Hematopoietic multipotent progenitor cell treated with erythropoietin and hydrocortisone succinate and interleukin-3 and kit ligand, for 4 days (in vitro differentiated cells): ENCODE measurements at regions not wholly inside any gene's neighbourhood (a gene's known extent, or its start where the extent isn't known, plus 50 kb on each side); places are given as distances from the start of the nearest gene placed in this dataset.
"Not testable (repeated sequence)": the region's sequence is repeated elsewhere in the genome, so short reads cannot be mapped to it uniquely, and the experiment has no call there.

ENCODE experiments used
- DNase-seq: peaks from one replicate; pipeline ENCODE4 v3.0.0-alpha.2; 2015

- DNase-seq = no peak
Measured at GRCh38 chr5:13214182-13214581, 730.3 kb downstream of the DNAH5 start.

DNA sequence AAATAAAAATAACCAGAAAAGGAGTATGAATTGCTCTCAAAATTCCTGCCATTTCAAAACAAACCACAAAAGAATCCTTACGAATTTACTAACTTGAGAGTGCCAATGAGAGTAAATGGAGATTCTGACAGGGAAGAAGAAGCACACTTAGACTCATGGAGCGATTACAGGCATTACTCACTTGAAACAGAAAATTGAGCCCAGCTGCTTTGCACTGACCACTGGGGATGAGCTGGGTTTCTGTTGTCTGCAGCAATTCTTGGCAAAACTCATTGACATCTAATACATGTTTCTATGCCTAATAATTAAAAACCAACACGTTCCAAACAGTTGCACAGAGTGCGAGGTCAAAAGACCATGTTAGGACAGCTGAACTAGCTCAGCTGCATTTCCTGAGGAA, 731.6 kb downstream of the DNAH5 start:
- no peak for DNase-seq

- no peak for DNase-seq
Measured at GRCh38 chr5:13211064-13211463, 733.4 kb downstream of the DNAH5 start.

DNA sequence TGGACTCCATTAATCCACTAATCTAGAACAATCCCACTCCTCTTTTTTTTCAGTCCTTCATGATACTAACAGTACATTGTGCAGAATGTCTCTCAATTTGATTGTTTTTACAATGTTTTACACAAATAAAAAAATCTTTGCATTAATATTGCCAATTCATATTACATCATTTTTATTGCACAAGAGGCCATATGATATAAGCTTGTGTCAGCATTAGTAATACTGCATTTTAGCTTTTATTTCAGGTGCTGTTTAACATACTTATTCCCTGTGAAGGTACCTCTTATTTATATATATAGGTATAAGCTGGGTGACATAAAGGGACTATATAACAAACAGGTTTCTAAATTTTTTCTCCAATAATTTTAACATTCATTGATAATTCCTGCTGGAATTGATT, 737.4 kb downstream of the DNAH5 start:
- no peak for DNase-seq

DNA sequence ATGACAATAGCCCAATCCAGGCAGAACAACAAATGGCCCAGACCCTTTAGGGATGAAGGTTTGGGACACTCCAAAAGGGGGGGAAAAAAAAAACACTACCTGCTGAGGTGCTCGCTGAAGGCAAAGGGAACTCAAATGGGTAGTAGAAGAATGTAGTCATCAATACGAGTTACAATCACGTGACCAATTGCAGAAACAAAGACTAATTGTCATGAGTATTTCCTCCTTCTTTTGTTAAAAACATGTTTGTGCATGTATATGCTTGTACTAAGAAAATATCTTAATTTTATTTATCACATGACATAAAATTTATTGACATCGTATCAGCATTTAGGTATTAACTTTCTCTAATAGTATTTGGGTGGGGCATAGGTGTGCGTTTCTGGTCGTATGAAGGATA, 743.5 kb downstream of the DNAH5 start:
- no peak for DNase-seq

DNA sequence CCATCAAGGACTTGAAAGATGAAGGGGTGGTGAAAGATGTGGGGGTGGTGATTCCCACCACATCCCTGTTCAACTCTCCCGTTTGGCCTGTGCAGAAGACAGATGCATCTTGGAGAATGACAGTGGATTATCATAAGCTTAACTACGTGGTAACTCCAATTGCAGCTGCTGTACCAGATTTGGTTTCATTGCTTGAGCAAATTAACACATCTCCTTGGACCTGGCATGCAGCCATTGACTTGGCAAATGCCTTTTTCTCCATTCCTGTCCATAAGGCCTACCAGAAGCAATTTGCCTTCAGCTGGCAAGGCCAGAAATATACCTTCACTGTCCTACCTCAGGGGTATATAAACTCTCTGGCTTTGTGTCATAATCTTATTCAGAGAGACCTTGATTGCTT, 746.3 kb downstream of the DNAH5 start:
- DNase-seq = not testable (repeated sequence)

- DNase-seq = no peak
Measured at GRCh38 chr5:13189532-13189931, 755.0 kb downstream of the DNAH5 start.

DNA sequence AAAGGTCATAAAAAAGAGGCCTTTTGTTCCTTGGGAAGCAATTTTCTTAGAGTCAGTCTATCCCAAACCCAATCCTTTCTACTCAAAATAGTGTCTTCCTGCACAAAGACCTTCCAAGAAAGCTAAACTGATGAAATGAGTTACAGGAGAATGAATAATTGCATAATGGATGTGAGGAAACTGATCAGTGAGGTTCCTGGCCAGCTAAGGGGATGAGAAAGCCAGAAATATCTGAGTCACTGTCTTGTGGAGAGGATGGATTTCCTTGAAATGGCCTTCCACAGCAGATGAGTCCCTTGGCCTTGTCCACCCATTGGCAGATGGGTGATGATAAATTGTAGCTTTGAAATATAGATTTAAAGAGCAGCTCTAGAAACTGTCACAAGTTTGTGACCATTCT, 756.1 kb downstream of the DNAH5 start:
- no peak for DNase-seq

GRCh38 chr5:13187186-13187585, 757.3 kb downstream of the DNAH5 start:
- DNase-seq = no peak

DNA sequence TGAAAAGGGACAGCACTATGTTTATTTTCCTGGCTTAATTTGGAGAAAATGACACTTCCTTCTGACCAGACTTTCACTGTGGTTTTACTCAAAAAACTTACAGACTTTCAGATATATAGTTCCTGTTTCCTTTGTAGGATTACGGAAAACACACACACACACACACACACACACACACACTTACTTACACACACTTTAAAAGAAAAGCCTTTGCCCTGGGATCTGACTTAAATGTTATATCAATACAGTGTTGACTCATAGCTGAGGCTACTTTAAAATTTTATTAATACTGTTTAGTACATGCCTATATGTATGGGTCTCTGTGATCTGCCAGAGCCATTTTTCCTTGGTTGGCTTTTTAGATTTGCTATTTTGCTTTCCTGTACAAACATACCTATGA, 758.3 kb downstream of the DNAH5 start:
- peak; percentile 59 for DNase-seq

GRCh38 chr5:13179407-13180087, 764.9 kb downstream of the DNAH5 start:
- DNase-seq = no peak

- no peak for DNase-seq
Measured at GRCh38 chr5:13143630-13144029, 800.9 kb downstream of the DNAH5 start.

DNA sequence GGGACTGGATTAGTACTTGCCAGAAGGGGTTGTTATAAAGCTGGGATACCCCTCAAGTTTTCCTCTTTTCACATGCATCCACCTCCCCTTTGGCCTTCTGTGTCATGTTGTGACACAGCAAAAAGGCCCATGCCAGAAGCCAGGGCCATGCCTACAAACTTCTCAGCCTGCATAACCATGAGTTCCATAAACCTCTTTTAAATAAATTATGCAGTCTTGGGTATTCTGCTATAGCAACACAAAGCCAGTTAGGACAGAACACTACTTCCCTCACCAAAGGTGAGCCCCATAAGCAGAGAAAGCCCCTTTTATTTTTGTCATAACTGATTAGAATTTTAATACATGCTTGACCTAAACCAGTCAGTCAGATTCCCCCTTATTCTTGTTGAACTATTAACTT, 801.3 kb downstream of the DNAH5 start:
- no peak for DNase-seq

- DNase-seq = no peak
Measured at GRCh38 chr5:13133951-13134350, 810.5 kb downstream of the DNAH5 start.

- DNase-seq = no peak
Measured at GRCh38 chr5:13115476-13115875, 829.0 kb downstream of the DNAH5 start.

GRCh38 chr5:13108265-13108664, 836.2 kb downstream of the DNAH5 start:
- no peak for DNase-seq

DNA sequence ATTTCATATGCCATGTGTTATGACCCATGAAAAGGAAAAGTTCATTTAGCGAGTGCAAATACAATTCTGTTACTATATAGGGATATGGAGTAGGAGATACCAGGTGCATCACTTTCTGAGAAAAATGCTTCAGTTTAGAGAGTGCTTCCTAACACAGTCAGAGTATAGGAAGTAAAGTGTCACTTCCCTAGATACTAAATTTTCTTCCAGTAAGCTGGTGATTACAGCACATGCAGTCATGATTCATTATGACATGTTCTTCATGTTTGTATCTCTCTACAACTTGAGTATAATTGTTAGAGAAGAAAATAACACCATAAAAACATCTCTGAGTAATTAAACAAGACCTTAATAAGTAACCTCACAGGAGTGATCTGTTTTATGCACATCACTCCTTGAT, 837.0 kb downstream of the DNAH5 start:
- no peak for DNase-seq

DNA sequence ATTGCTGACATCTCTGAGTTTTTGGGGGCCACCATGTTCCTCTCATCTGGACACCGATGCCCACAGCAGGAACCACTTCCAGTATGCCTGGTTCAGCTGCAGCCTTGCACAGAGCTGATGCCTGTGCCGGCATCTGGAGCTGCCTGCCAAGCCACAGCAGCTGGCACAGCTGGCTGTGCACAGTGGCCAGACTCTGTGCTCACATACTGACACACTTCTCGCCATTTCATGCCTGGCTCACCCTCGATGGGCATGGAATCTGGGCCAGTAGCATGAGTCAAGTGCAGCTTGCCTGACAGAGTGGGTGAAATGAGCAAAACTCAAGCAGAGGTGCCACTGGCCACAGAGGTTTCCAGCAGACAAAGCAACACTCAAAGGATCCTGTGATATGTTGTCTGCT, 863.4 kb downstream of the DNAH5 start:
- DNase-seq = no peak

DNA sequence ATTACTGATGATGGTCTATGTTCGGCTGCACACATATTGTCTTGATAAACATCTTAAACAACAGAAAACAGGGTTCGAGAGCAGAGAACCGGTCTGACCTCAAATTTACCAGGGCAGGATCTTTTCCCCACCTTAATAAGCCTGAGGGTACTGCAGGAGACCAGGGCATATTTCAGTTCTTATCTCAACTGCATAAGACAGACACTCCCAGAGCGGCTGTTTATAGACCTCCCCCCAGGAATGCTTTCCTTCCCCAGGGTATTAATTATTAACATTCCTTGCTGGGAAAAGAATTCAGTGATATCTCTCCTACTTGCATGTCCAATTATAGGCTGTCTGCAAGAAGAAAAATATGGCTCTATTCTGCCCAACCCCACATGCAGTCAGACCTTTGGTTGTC, 871.6 kb downstream of the DNAH5 start:
- DNase-seq = not testable (repeated sequence)

- DNase-seq = no peak
Measured at GRCh38 chr5:13063088-13063487, 881.4 kb downstream of the DNAH5 start.

GRCh38 chr5:13045897-13046551, 898.5 kb downstream of the DNAH5 start:
- DNase-seq = no peak

DNA sequence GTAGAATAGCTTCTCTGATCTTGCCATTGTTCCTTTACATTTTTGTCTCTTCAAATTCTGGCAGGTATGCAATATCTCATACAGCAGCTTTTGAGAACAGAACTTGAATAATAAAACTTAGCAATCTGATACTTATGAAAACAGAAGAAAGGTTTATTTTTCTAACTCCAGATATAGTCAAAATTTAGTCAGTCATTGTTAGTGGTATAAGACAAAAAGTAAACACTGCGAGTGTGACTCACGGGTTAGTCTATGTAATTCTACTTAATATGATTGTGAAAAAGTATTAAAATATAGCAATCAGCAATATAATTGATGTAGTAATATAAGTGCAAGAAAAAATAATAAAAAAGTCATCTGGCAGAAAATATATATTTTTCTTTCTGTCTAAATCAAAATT, 910.4 kb downstream of the DNAH5 start:
- DNase-seq = no peak

DNA sequence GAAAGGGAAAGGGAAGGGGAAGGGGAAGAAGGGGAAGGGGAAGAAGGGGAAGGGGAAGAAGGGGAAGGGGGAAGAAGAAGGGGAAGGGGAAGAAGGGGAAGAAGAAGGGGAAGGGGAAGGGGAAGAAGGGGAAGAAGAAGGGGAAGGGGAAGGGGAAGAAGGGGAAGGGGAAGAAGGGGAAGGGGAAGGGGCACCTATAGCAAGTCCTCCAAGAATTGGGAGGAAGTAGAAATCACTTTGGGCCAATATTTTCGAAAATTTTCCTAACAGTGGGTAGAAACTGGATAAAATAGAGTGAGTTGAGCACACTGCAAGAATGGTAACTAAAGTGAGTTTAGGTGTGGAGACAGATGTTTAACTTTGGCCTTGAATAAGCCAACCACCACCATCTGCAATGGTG, 915.3 kb downstream of the DNAH5 start:
- no peak for DNase-seq

DNA sequence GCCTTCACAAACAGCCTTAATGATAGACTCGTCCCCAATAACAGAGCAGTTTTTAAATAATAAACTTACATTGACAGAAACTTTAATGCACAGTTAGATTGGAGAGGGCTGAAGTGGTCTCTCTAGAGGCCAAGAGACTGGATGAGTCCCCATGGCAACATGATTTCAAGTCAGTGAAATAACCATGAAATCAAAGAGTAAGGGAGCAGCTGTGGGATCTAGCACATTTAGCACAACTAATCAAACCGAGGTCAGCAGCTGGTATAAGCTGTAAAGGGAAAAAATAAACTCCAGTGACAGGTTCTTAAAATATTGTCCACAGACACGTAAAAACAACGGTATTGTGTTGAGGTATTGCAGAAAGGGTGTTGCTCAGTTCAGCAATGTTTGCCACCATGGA, 916.6 kb downstream of the DNAH5 start:
- no peak for DNase-seq

GRCh38 chr5:13019729-13020128, 924.8 kb downstream of the DNAH5 start:
- DNase-seq = no peak
